Activated T-cell treated with anti-CD3 and anti-CD28 coated beads, Interleukin-2, amount 50 U/mL, for 72 hours (primary cell): ENCODE measurements at regions not wholly inside any gene's neighbourhood (a gene's known extent, or its start where the extent isn't known, plus 50 kb on each side); places are given as distances from the start of the nearest gene placed in this dataset.
"Not testable (repeated sequence)": the region's sequence is repeated elsewhere in the genome, so short reads cannot be mapped to it uniquely, and the experiment has no call there.

Experiments used
- ATAC-seq, 2 donors: fragments of 150-1000 bp; cut with Tn5 transposase; replicated peaks in 1 of 2; 2 replicates each; pipeline ENCODE4 v1.10.0; 2021; ENCODE audit warnings: moderate library complexity in 2 of 2, mild to moderate bottlenecking in 1 of 2
- DNase-seq, 2 donors: peaks; one replicate each; pipeline ENCODE4 v3.0.0; 2021 to 2022; ENCODE audit warnings: mixed read lengths in 1 of 2
- H3K27ac Mint-ChIP-seq: one replicate; pipeline ENCODE4 v1.8.0; 2022; ENCODE audit warnings: mild to moderate bottlenecking, moderate library complexity, mixed read lengths
- H3K27me3 Mint-ChIP-seq: one replicate; pipeline ENCODE4 v1.8.0; 2022; ENCODE audit warnings: low read depth, mixed read lengths
- H3K36me3 Mint-ChIP-seq, 2 donors: one replicate each; pipeline ENCODE4 v1.8.0; 2022; ENCODE audit warnings: mixed read lengths in 2 of 2, mild to moderate bottlenecking in 1 of 2; ENCODE audit not compliant: insufficient read depth in 2 of 2
- H3K4me1 Mint-ChIP-seq: one replicate; pipeline ENCODE4 v1.8.0; 2022; ENCODE audit warnings: low read depth, mixed read lengths
- H3K4me3 Mint-ChIP-seq, 2 donors: one replicate each; pipeline ENCODE4 v1.8.0; 2022; ENCODE audit warnings: mild to moderate bottlenecking in 2 of 2, mixed read lengths in 2 of 2, moderate library complexity in 2 of 2
- H3K9me3 Mint-ChIP-seq, 2 donors: one replicate each; pipeline ENCODE4 v1.8.0; 2022; ENCODE audit warnings: mixed read lengths in 2 of 2

DNA sequence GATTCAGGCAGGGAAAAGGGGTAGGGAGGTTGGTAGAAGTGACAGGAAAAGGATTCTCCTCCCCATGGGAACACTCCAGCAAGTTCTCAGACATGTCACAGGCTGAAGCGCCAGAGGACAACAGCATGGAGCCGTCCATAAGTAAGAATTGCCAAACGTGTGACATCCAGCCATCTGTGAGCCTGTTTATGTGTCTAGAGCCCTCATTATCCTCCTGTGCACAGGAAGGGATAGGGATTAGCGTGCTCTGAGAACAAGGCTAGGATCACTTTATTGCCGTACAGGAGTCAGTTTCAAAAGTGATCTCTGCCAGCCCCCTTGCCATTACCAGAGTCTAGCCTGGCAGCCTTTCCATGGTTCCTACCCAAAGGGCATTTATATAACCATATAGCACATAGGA, 549.5 kb downstream of the NTRK3 start:
- Mint-ChIP-seq H3K27me3 (peaks cover 8% of the 10 kb centered on the region), H3K4me3 (no peak overlapping the region), H3K4me1 (no peaks in the 10 kb centered on the region), H3K9me3 (peaks cover 0 to 2% of the 10 kb centered on the region in 2 donors), H3K36me3 (no peaks in the 10 kb centered on the region), H3K27ac (no peak overlapping the region)
- DNase-seq, result no peak
- ATAC-seq, result no peak

DNA sequence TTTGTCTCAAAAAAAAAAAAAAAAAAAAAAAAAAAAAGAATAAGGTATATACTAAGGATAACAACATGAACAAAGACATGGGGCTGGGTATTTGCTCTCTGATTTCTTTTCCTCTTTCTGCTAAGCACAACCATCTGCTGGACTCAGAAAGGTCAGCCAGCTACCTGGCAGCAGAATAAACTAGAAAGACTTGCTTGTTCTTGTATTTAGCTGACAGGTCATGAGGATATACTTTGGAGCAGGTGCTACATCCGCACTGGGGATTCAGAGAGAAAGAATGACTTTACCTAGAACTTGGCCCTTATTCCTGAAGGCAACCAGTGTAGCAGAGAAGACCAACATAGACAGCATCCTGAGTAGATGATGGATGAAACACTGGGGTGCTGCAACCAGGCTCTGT, 550.5 kb downstream of the NTRK3 start:
- no peak for DNase-seq
- ATAC-seq, result no peak
- peaks cover 2% of the 10 kb centered on the region in 2 donors for H3K9me3 Mint-ChIP-seq
- H3K4me1 Mint-ChIP-seq, result no peaks in the 10 kb centered on the region
- H3K4me3 Mint-ChIP-seq, result no peak overlapping the region
- H3K27me3 Mint-ChIP-seq, result peaks cover 2% of the 10 kb centered on the region
- H3K27ac Mint-ChIP-seq, result no peak overlapping the region
- H3K36me3 Mint-ChIP-seq, result no peaks in the 10 kb centered on the region

DNA sequence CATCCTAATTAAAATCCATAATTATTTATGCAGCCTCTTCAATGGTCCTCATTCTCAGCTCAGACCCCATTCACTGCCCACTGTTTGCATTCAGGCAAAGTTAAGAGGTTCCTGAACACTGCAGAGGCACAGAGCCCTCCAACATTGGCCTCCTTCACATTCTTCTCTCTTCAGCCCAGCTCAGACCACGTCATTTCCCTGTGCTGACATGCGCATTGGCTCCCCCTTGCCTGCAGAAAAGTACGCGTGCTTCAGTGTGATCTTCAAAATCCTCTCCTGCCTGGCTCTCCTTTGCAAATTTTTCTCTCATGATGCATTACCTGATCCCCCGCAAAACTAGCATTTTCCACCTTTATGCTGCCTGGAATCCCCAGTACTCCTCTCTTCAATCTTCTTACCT, 552.3 kb downstream of the NTRK3 start:
- DNase-seq (no peak), ATAC-seq (no peak)
- Mint-ChIP-seq H3K4me3 (no peak overlapping the region), H3K4me1 (no peaks in the 10 kb centered on the region), H3K9me3 (peaks cover 2% of the 10 kb centered on the region in 2 donors), H3K27me3 (no peaks in the 10 kb centered on the region), H3K27ac (no peak overlapping the region), H3K36me3 (no peaks in the 10 kb centered on the region)

DNA sequence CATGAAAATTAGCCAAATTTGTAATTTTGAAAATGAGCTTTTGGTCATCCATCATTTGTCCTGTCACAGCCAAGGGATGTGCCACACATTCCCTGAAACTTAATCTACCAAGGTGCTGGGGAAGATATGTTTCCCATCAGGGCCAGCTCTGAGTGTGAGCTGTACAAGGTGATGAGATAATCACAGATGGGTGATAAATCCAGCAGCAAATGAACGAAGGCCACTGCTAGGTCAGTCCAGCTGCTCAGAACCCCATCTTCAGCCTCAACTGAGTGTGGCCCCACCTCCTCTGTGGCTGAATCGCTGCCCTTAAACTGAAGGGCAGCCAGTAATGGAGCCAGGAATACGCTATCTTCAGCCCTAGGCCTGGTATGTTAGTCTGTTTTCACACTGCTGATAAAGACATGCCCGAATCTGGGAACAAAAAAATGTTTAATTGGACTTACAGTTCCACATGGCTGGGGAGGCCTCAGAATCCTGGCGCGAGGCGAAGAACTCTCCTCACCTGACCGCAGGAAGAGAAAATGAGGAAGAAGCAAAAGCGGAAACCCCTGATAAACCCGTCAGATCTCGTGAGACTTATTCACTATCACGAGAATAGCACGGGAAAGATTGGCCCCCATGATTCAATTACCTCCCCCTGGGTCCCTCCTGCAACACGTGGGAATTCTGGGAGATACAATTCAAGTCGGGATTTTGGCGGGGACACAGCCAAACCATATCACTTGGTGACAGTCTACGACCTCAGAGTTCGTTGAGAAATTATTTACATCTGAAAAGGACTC, 553.0 kb downstream of the NTRK3 start:
- H3K27me3 Mint-ChIP-seq, result no peaks in the 10 kb centered on the region
- peaks cover 2% of the 10 kb centered on the region in 2 donors for H3K9me3 Mint-ChIP-seq
- no peak overlapping the region for H3K4me3 Mint-ChIP-seq
- no peak overlapping the region for H3K27ac Mint-ChIP-seq
- DNase-seq (no peak), ATAC-seq (no peak)
- H3K36me3 Mint-ChIP-seq, result no peaks in the 10 kb centered on the region
- no peaks in the 10 kb centered on the region for H3K4me1 Mint-ChIP-seq

DNA sequence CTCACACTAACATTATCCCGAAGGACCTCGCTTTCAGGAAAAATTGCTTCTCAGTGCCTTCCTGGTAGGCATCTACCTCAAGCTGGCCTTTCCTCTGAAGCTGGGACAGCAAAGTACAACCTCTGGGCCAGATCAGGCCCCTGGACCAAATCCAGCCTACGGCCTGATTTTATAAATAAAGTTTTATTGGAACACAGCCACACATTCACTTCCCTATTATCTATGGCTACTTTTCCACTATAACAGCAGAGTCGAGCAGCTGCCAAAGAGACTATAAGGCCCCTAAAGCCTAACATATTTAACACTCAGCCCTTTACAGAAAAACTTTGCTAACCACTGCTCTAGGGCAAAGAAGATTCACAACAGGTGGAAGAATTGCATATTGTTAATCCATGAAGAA, 554.3 kb downstream of the NTRK3 start:
- Mint-ChIP-seq H3K27me3 (no peaks in the 10 kb centered on the region), H3K9me3 (peaks cover 5 to 8% of the 10 kb centered on the region in 2 donors), H3K27ac (no peak overlapping the region), H3K36me3 (peaks cover 0 to 1% of the 10 kb centered on the region in 2 donors), H3K4me3 (no peak overlapping the region), H3K4me1 (no peaks in the 10 kb centered on the region)
- no peak for ATAC-seq
- DNase-seq, result no peak

DNA sequence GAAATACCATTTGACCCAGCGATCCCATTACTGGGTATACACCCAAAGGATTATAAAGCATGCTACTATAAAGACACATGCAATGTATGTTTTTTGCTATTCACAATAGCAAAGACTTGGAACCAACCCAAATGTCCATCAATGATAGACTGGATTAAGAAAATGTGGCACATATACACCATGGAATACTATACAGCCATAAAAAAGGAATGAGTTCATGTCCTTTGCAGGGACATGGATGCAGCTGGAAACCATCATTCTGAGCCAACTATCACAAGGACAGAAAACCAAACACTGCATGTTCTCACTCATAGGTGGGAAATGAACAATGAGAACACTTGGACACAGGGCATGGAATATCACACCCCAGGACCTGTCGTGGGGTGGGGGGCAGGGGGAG, 558.1 kb downstream of the NTRK3 start:
- not testable (repeated sequence) for H3K27ac Mint-ChIP-seq, H3K36me3 Mint-ChIP-seq, H3K4me3 Mint-ChIP-seq, DNase-seq, ATAC-seq, H3K27me3 Mint-ChIP-seq, H3K4me1 Mint-ChIP-seq
- peaks cover 7 to 11% of the 10 kb centered on the region in 2 donors for H3K9me3 Mint-ChIP-seq

DNA sequence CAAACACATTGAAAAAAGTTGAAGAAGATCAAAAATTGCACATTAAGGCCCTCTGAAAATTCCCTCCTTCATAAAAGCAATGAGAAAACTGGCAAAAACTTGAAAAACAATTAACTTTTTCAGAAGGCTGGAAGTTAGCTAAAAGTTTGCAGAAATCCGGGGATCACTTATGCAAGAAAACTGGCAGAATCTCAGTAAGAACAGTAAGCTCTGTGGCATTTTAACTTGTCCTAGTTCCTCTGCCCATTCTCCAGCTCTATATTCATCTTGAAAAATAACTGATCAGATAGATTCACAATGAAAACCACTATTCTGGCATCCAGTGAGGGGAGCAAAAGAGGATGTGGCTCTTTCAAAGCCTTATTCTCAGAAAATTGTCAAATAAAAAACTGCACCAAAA, 566.8 kb downstream of the NTRK3 start:
- no peaks in the 10 kb centered on the region for H3K4me1 Mint-ChIP-seq
- H3K27me3 Mint-ChIP-seq, result no peaks in the 10 kb centered on the region
- H3K4me3 Mint-ChIP-seq, result no peak overlapping the region
- H3K36me3 Mint-ChIP-seq, result no peaks in the 10 kb centered on the region
- H3K9me3 Mint-ChIP-seq, result peaks cover 3 to 8% of the 10 kb centered on the region in 2 donors
- DNase-seq (no peak), ATAC-seq (no peak)
- no peak overlapping the region for H3K27ac Mint-ChIP-seq

DNA sequence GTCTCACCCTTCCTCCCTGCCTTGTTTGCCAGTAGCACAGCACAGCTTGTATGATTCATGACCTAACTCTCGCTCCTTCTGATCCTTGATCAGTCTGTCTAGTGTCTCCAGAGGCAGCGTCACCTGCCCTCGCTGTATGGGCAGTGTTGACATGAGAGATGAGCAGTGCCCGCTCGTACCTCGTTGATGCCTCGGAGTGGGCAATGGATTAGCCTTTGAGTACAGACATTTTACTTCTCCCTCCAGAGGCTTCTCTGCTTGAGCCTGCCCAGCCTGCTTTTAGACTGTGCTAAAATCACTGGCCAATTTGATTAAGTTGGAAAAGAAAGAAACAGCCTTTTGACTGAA, 569.0 kb downstream of the NTRK3 start:
- no peak overlapping the region for H3K27ac Mint-ChIP-seq
- H3K9me3 Mint-ChIP-seq, result peaks cover 5 to 6% of the 10 kb centered on the region in 2 donors

DNA sequence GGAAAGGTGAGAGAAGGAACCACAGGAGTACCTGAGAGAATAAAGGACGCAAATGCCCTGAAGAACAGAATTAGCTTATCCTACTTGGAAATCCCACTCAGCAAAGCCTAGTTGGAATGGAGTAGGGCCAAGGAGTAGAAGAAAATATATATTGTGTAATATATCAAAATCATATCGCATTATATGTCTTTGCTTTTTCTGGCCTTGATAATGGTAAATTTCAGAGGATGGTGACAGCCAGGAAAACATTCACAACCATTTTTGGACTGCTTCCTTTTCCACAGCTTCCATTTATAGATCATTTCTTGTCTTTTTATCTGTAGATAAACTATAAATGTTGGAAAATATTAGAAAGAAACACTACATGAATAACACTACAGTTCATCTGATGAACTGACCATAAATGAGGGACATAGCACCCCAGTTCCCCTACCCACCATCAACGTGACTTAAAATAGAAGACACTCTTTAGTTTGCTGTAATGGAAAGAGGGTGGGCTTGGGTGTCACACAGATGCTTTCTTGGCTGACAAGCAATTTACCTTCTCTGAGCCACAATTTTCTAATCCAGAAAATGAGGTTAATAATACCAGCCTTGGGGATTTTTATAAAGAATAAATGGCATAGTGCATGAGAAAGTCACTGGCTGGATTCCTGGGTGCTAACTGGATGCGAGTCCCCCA, 569.6 kb downstream of the NTRK3 start:
- no peak overlapping the region for H3K27ac Mint-ChIP-seq
- H3K9me3 Mint-ChIP-seq, result peaks cover 5% of the 10 kb centered on the region in 2 donors
- peaks cover 8% of the 10 kb centered on the region for H3K4me1 Mint-ChIP-seq
- H3K27me3 Mint-ChIP-seq, result no peaks in the 10 kb centered on the region
- no peak for DNase-seq
- H3K4me3 Mint-ChIP-seq, result no peak overlapping the region
- H3K36me3 Mint-ChIP-seq, result peaks cover 0 to 3% of the 10 kb centered on the region in 2 donors
- ATAC-seq, result no peak

More for the DNA sequence above, 569.0 kb downstream of the NTRK3 start:
- no peak for DNase-seq
- no peaks in the 10 kb centered on the region for H3K27me3 Mint-ChIP-seq
- peaks cover 3% of the 10 kb centered on the region for H3K4me1 Mint-ChIP-seq
- H3K4me3 Mint-ChIP-seq, result no peak overlapping the region
- ATAC-seq, result no peak
- H3K36me3 Mint-ChIP-seq, result peaks cover 0 to 3% of the 10 kb centered on the region in 2 donors

DNA sequence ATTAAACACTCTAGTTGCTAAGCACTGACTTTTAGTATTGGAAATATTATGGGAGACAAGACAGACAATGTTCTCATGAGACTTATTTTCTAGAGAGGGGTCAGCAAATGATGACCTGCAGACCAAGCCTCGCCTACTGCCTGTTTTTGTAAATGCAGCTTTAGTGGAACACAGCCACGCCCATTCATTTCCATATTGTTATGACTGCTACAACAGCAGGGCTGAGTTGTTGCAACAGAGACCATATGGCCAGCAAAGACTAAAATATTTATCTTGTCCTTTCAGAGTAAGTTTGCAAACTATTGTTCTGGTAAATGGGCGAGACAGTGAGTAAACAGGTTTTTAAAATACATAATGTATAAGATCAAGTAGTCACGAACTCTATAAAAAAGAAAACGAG, 570.2 kb downstream of the NTRK3 start:
- Mint-ChIP-seq H3K9me3 (peaks cover 4 to 5% of the 10 kb centered on the region in 2 donors), H3K27ac (no peak overlapping the region), H3K4me1 (peaks cover 9% of the 10 kb centered on the region), H3K4me3 (no peak overlapping the region), H3K36me3 (peaks cover 0 to 3% of the 10 kb centered on the region in 2 donors), H3K27me3 (no peaks in the 10 kb centered on the region)
- no peak for ATAC-seq
- DNase-seq, result no peak

DNA sequence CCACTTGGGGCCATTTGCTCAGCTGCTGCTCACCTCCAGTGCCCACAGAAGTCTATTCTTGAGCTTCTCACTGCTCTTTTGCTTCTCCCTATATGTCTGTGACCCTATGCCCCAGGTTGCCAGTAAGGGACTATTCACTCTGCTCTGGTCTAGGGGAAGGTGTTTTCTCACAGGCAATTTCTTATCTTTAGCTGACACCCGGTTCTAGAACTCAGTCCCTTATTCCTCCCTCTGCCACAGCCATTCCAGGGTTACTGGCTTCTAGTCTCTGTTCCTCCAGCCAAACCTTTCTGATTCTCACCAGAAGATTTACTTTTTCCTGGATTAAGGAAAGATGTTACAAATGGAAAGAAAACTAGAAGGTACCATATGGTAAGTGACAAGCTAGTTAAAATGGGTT, 574.0 kb downstream of the NTRK3 start:
- DNase-seq (no peak), ATAC-seq (no peak)
- Mint-ChIP-seq H3K4me1 (peaks cover 9% of the 10 kb centered on the region), H3K27me3 (no peaks in the 10 kb centered on the region), H3K9me3 (peaks cover 9 to 10% of the 10 kb centered on the region in 2 donors), H3K4me3 (no peak overlapping the region), H3K36me3 (peaks cover 0 to 8% of the 10 kb centered on the region in 2 donors), H3K27ac (no peak overlapping the region)

DNA sequence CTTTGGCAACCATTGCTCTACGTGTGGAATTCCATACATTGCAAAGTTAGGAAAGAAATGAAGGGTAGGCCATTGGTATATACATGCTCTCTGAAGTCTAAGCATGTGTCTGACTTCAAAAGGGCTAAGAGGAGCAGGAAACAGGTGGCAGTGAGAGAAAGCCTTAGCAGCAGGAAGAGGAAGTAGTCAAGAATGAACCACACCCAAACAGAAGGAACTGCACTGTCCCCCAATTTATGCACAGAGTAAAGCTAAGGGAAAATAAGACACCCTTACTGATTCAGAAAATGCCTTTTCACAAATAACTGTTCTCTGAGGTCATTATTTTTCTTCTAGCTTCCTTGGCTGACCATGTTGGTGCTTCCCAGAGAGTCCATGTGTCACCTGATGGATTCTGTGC, 575.4 kb downstream of the NTRK3 start:
- DNase-seq (no peak), ATAC-seq (no peak)
- Mint-ChIP-seq H3K9me3 (peaks cover 14 to 15% of the 10 kb centered on the region in 2 donors), H3K4me1 (peaks cover 9% of the 10 kb centered on the region), H3K27me3 (no peaks in the 10 kb centered on the region), H3K4me3 (no peak overlapping the region), H3K27ac (no peak overlapping the region), H3K36me3 (peaks cover 2 to 10% of the 10 kb centered on the region in 2 donors)

DNA sequence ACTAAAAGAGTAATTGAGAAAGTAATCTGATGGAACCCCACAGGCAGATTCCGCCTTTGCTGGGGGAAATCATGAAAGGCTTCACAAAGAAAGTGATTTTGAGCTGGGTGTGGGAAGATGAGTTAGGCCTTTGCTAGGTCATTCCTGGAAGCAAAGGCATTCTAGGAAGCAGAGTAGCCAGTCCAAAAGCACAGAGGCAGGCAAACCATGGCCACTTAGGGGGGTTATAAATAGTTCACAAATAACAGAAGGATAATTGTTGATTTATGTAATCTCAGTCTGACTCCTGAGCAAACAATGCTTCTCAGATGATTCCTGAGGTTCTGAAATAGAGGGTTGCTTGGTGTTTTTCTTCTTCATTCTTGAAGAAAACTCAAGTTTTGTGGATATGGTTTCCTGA, 576.3 kb downstream of the NTRK3 start:
- Mint-ChIP-seq H3K36me3 (peaks cover 2 to 10% of the 10 kb centered on the region in 2 donors), H3K27ac (no peak overlapping the region)

More for the DNA sequence above, 576.3 kb downstream of the NTRK3 start:
- DNase-seq, result no peak
- Mint-ChIP-seq H3K4me1 (peaks cover 9% of the 10 kb centered on the region), H3K9me3 (peaks cover 15 to 17% of the 10 kb centered on the region in 2 donors), H3K27me3 (no peaks in the 10 kb centered on the region), H3K4me3 (no peak overlapping the region)
- ATAC-seq, result no peak
